ENCODE measurements at regions not wholly inside any gene's neighbourhood (a gene's known extent, or its start where the extent isn't known, plus 50 kb on each side); places are given as distances from the start of the nearest gene placed in this dataset.

- no peaks in the 10 kb centered on the region for H3K36me3 Mint-ChIP-seq (ENCODE audit: low read depth)
- Histone ChIP-seq H3K4me3 (ENCODE audit: low read length) (no peak overlapping the region), H3K36me3 (ENCODE audit: insufficient read depth, low read length) (no peaks in the 10 kb centered on the region), H3K4me1 (ENCODE audit: insufficient read depth, low read length) (no peaks in the 10 kb centered on the region), H3K27me3 (ENCODE audit: control insufficient read depth in 1 of 2, insufficient read depth in 2 of 2, low read length in 2 of 2) (no peaks in the 10 kb centered on the region), H3K9me3 (ENCODE audit: control insufficient read depth in 1 of 2, insufficient read depth in 1 of 2, low read length in 2 of 2) (peaks cover 9 to 17% of the 10 kb centered on the region in 2 experiments), H3K27ac (ENCODE audit: low read depth in 1 of 2, low read length in 2 of 2) (no peak overlapping the region)
- no peak for DNase-seq
- no peaks in the 10 kb centered on the region for H3K4me1 Mint-ChIP-seq (ENCODE audit: low read depth)
- CTCF ChIA-PET = no interaction called here
- POLR2A ChIA-PET = no interaction called here
- no peak for ATAC-seq (ENCODE audit: poor library complexity)
- no peak for TF ChIP-seq CTCF (IDR thresholded peaks at IDR 0.05)
- H3K4me3 Mint-ChIP-seq = no peak overlapping the region
- peaks cover 6% of the 10 kb centered on the region for H3K9me3 Mint-ChIP-seq
- intact Hi-C loops (cut with DNase I, micrococcal nuclease) = no loop called here
- no peak overlapping the region for H3K27ac Mint-ChIP-seq
- no peaks in the 10 kb centered on the region for H3K27me3 Mint-ChIP-seq
Measured at GRCh38 chr2:16063955-16064633, 123.7 kb downstream of the MYCN start.

- POLR2A ChIA-PET = no interaction called here
- Histone ChIP-seq H3K27me3 (ENCODE audit: control insufficient read depth in 1 of 2, insufficient read depth in 2 of 2, low read length in 2 of 2) (no peaks in the 10 kb centered on the region), H3K9me3 (ENCODE audit: control insufficient read depth in 1 of 2, insufficient read depth in 1 of 2, low read length in 2 of 2) (peaks cover 9 to 17% of the 10 kb centered on the region in 2 experiments), H3K4me3 (ENCODE audit: low read length) (no peak overlapping the region), H3K27ac (ENCODE audit: low read depth in 1 of 2, low read length in 2 of 2) (no peak overlapping the region), H3K4me1 (ENCODE audit: insufficient read depth, low read length) (no peaks in the 10 kb centered on the region), H3K36me3 (ENCODE audit: insufficient read depth, low read length) (no peaks in the 10 kb centered on the region)
- H3K27me3 Mint-ChIP-seq = no peaks in the 10 kb centered on the region
- no peak overlapping the region for H3K4me3 Mint-ChIP-seq
- DNase-seq (no peak), ATAC-seq (ENCODE audit: poor library complexity) (no peak)
- H3K27ac Mint-ChIP-seq = no peak overlapping the region
- TF ChIP-seq CTCF (IDR thresholded peaks at IDR 0.05) = no peak
- H3K9me3 Mint-ChIP-seq = peaks cover 6% of the 10 kb centered on the region
- intact Hi-C loops (cut with DNase I, micrococcal nuclease) = no loop called here
- H3K36me3 Mint-ChIP-seq (ENCODE audit: low read depth) = no peaks in the 10 kb centered on the region
- CTCF ChIA-PET = no interaction called here
- no peaks in the 10 kb centered on the region for H3K4me1 Mint-ChIP-seq (ENCODE audit: low read depth)
Measured at GRCh38 chr2:16063251-16063850, 123.0 kb downstream of the MYCN start.

- Histone ChIP-seq H3K36me3 (ENCODE audit: insufficient read depth, low read length) (no peaks in the 10 kb centered on the region), H3K27ac (ENCODE audit: low read depth in 1 of 2, low read length in 2 of 2) (no peak overlapping the region), H3K4me1 (ENCODE audit: insufficient read depth, low read length) (no peaks in the 10 kb centered on the region), H3K4me3 (ENCODE audit: low read length) (no peak overlapping the region), H3K9me3 (ENCODE audit: control insufficient read depth in 1 of 2, insufficient read depth in 1 of 2, low read length in 2 of 2) (peaks cover 16 to 17% of the 10 kb centered on the region in 2 experiments), H3K27me3 (ENCODE audit: control insufficient read depth in 1 of 2, insufficient read depth in 2 of 2, low read length in 2 of 2) (no peaks in the 10 kb centered on the region)
- Mint-ChIP-seq H3K4me1 (ENCODE audit: low read depth) (no peaks in the 10 kb centered on the region), H3K9me3 (peaks cover 6% of the 10 kb centered on the region), H3K27ac (no peak overlapping the region), H3K27me3 (no peaks in the 10 kb centered on the region), H3K4me3 (no peak overlapping the region), H3K36me3 (ENCODE audit: low read depth) (no peaks in the 10 kb centered on the region)
- CTCF ChIA-PET = no interaction called here
- ATAC-seq (ENCODE audit: poor library complexity) (no peak), DNase-seq (no peak)
- POLR2A ChIA-PET = no interaction called here
- intact Hi-C loops (cut with DNase I, micrococcal nuclease) = no loop called here
- TF ChIP-seq CTCF (IDR thresholded peaks at IDR 0.05) = no peak
Measured at GRCh38 chr2:16062471-16063250, 122.3 kb downstream of the MYCN start.
